HG03565 (cell line): ENCODE measurements at regions not wholly inside any gene's neighbourhood (a gene's known extent, or its start where the extent isn't known, plus 50 kb on each side); places are given as distances from the start of the nearest gene placed in this dataset.

Experiments
- ATAC-seq: cut with Tn5 transposase; IDR thresholded peaks from one replicate; pipeline ENCODE4 v1.9.1; 2021; ENCODE audit warnings: mild to moderate bottlenecking, moderate library complexity; ENCODE audit not compliant: unreplicated experiment

GRCh38 chr10:7478727-7479457 is 68.1 kb upstream of the SFMBT2 start:
- ATAC-seq = no peak

GRCh38 chr10:7477538-7478334 is 66.9 kb upstream of the SFMBT2 start:
- no peak for ATAC-seq

- no peak for ATAC-seq
Observed at GRCh38 chr10:7475939-7476338, 65.1 kb upstream of the SFMBT2 start.

GRCh38 chr10:7475046-7475911 is 64.4 kb upstream of the SFMBT2 start:
- ATAC-seq = no peak

- ATAC-seq = no peak
Observed at GRCh38 chr10:7474388-7474787, 63.6 kb upstream of the SFMBT2 start.

GRCh38 chr10:7473474-7473873 is 62.6 kb upstream of the SFMBT2 start:
- ATAC-seq = no peak

GRCh38 chr10:7471720-7472367 is 61.0 kb upstream of the SFMBT2 start:
- ATAC-seq = peak; percentile 75

- no peak for ATAC-seq
Observed at GRCh38 chr10:7470371-7470770, 59.5 kb upstream of the SFMBT2 start.

- ATAC-seq = no peak
Observed at GRCh38 chr10:7467031-7467667, 56.3 kb upstream of the SFMBT2 start.

GRCh38 chr10:7464691-7465090 is 53.9 kb upstream of the SFMBT2 start:
- no peak for ATAC-seq
